ENCODE measurements at regions not wholly inside any gene's neighbourhood (a gene's known extent, or its start where the extent isn't known, plus 50 kb on each side); places are given as distances from the start of the nearest gene placed in this dataset.

DNA sequence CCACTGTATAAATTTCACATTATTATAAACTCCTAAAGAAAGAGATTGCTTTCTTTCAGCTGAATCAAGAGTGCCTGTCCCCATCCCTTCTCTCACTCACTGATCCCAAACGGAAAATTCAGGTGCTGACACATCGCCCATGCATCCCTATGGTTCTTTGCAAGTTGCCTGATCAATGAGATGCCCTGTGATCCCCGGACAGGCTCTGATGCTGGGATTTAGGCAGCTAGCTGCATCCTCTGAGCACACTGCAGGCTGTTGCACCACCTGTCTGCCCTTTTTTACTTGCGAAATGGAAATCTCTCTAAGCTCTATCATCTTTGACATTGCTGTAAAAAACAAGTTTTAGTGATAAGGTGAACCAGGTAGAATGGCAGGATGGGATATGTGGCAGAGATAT is 456.5 kb downstream of the GATA3 start:
- no peaks in the 10 kb centered on the region for H3K9me3 ChIP-seq (ENCODE audit: control insufficient read depth in 4 of 4, low read length in 3 of 4)
- H3K4me1 ChIP-seq (ENCODE audit: control insufficient read depth in 4 of 4, insufficient read depth in 4 of 4, low read length in 3 of 4), result no peaks in the 10 kb centered on the region
- no peak overlapping the region for H3K27ac ChIP-seq (ENCODE audit: low read depth in 1 of 2, low read length in 2 of 2)
- 53% methylated on average over 4 of the region's 4 CpGs for WGBS
- H3K9ac ChIP-seq (ENCODE audit: low read depth in 1 of 2, low read length in 2 of 2), result no peak overlapping the region
- no peak overlapping the region for H3K4me3 ChIP-seq (ENCODE audit: low read depth in 1 of 3, low read length in 3 of 3)
- H3K36me3 ChIP-seq (ENCODE audit: control insufficient read depth in 4 of 4, insufficient read depth in 3 of 4, low read depth in 1 of 4, low read length in 3 of 4), result no peaks in the 10 kb centered on the region
- no peak for TF ChIP-seq FOXA2 (IDR thresholded peaks at IDR 0.05)
- TF ChIP-seq SP1 (IDR thresholded peaks at IDR 0.05), result no peak
- no peak for TF ChIP-seq CTCF (IDR thresholded peaks at IDR 0.05; ENCODE audit: low read depth, low read length, missing input control)
- TF ChIP-seq EGR1 (IDR thresholded peaks at IDR 0.05; ENCODE audit: low read depth in 2 of 2), result no peak
- no peak for TF ChIP-seq RAD21 (IDR thresholded peaks at IDR 0.05)
- TF ChIP-seq REST (IDR thresholded peaks at IDR 0.05), result no peak
- TF ChIP-seq TAF1 (conservative IDR thresholded peaks at IDR 0.05), result no peak
- TF ChIP-seq RXRA (IDR thresholded peaks at IDR 0.05), result no peak
- TF ChIP-seq, protein P1, sequence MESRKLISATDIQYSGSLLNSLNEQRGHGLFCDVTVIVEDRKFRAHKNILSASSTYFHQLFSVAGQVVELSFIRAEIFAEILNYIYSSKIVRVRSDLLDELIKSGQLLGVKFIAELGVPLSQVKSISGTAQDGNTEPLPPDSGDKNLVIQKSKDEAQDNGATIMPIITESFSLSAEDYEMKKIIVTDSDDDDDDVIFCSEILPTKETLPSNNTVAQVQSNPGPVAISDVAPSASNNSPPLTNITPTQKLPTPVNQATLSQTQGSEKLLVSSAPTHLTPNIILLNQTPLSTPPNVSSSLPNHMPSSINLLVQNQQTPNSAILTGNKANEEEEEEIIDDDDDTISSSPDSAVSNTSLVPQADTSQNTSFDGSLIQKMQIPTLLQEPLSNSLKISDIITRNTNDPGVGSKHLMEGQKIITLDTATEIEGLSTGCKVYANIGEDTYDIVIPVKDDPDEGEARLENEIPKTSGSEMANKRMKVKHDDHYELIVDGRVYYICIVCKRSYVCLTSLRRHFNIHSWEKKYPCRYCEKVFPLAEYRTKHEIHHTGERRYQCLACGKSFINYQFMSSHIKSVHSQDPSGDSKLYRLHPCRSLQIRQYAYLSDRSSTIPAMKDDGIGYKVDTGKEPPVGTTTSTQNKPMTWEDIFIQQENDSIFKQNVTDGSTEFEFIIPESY (IDR thresholded peaks at IDR 0.05), result no peak
- TF ChIP-seq GABPA (IDR thresholded peaks at IDR 0.05 in 1 of 2, conservative IDR thresholded peaks at IDR 0.05 in 1 of 2), result no peak
- no peak for TF ChIP-seq JUND (IDR thresholded peaks at IDR 0.05)
- no peak for TF ChIP-seq FOXA1 (IDR thresholded peaks at IDR 0.05)
- no peak for TF ChIP-seq NR2F2 (IDR thresholded peaks at IDR 0.05)
- no peak for TF ChIP-seq MAX (IDR thresholded peaks at IDR 0.05)
- TF ChIP-seq ATF3 (IDR thresholded peaks at IDR 0.05), result no peak
- TF ChIP-seq HNF4G (IDR thresholded peaks at IDR 0.05), result no peak
- TF ChIP-seq YY1 (IDR thresholded peaks at IDR 0.05), result no peak
- no peak for TF ChIP-seq HNF4A (conservative IDR thresholded peaks at IDR 0.05)
- DNase-seq (ENCODE audit: low spot score), result no peak
- peaks cover 0 to 17% (median 0%) of the 10 kb centered on the region in 4 donors for H3K27me3 ChIP-seq (ENCODE audit: control insufficient read depth in 4 of 4, insufficient read depth in 4 of 4, low read length in 3 of 4)
